HG03469 (cell line): ENCODE measurements at regions not wholly inside any gene's neighbourhood (a gene's known extent, or its start where the extent isn't known, plus 50 kb on each side); places are given as distances from the start of the nearest gene placed in this dataset.

Source experiments
- ATAC-seq: cut with Tn5 transposase; IDR thresholded peaks from one replicate; pipeline ENCODE4 v1.9.1; 2021; ENCODE audit warnings: mild to moderate bottlenecking, moderate library complexity, moderate number of reproducible peaks; ENCODE audit not compliant: unreplicated experiment

DNA sequence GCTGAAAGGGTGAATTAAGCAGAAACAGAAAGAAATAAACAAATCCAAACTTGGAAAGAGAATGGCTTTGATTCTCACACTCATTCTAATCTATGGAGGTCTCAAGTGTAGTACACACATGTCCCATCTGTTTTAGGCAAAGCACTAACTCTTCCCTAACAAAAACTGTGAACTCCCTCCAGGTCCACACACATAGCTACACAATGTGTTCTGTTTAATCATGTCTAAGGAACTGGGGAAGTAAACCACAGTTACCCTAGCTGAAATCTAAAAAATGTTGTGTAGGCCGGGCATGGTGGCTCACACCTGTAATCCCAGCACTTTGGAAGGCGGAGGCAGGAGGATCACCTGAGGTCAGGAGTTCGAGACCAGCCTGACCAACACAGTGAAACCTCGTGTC, 118.7 kb upstream of the FST start:
- no peak for ATAC-seq

DNA sequence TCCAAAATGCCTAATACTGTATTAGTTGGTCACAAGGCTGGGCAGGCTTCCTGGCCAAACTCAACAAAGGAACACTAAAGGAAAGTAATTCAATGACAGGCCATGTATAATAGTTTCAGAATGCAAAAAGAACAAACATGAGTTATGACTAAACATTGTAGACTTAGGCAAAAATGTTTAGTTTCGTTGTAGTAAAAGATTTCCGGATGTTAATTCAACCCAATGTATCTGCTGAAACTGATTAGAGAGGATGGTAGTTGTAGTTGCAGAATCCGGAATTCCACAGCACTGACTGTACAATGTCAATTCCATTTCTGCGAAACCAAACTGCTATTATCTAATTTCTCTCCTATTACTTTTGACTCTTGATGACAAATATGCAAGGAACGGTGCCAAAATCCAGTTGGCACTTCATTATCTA, 117.9 kb upstream of the FST start:
- ATAC-seq: no peak

DNA sequence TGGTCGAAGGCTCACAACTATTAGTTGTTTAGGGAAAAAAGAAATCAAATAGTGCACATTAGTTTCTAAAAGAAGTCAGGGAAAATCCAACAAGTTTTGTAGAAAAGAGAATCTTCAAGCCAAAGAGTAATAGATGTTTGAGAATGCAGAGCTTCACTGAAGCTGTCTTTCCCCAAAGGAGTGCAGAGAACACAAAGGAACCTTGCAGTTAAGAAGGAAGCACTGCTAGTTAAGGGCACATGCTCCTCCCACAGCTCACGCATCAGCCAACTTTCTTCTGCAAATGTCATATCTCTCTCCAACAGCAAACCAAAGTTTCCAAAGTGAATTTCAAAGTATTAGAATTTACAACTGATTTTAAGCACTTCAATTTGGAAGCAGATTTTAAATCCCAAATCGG, 116.4 kb upstream of the FST start:
- no peak for ATAC-seq

DNA sequence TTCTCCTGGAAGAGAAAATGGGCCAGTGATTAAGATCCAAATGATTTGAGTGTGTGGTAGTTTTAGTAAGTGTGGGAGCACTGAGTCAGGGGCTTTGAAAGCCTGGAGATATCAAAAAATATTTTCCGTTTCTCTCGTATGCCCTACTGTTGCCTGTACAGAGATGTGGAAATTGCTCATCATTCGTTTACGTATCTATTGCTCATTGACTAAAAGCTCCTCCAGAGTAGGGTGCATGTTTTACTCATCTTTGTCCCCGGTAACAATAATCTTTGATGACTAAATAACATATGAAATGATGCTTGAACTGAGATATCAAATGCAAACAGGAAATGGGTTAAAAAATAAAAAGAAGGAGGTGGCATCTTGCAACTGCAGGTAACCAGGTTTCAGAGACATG, 114.2 kb upstream of the FST start:
- no peak for ATAC-seq

DNA sequence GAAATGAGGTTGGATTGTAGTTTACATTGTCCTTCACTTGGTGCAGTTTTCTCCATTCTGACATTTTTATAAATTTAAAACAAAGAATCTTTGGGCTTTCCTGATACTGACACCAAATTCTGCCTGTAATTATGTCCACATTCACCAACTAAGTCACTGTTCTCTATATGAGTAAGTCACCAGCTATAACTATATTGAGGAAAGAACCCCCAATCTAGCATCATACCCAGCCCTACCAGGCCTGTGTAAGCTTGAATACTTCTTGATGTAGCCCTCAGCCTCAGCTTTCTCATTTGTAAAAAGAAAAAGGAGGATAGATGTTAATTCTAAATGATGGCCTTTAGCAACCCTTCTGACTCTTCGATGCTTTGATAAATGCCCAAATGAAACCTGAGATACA, 112.7 kb upstream of the FST start:
- no peak for ATAC-seq

DNA sequence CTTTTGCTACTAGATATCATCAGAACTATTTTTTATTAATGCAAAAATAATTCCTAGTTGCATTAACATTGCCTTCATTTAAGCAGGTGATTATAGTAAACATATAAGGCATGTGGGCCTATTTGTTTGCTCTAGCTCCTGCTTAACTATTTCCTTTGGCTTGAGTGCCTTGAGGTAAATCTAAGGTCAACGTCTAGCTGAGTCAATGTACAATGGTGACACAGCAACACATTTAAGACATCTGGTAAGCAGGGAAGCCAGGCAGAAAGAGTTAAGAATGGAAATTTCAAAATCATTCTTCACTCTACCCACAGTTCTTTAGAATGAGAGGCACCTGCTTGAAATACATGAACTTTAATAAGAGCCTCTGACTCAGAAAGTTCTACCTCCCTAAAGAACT, 111.9 kb upstream of the FST start:
- ATAC-seq: no peak

DNA sequence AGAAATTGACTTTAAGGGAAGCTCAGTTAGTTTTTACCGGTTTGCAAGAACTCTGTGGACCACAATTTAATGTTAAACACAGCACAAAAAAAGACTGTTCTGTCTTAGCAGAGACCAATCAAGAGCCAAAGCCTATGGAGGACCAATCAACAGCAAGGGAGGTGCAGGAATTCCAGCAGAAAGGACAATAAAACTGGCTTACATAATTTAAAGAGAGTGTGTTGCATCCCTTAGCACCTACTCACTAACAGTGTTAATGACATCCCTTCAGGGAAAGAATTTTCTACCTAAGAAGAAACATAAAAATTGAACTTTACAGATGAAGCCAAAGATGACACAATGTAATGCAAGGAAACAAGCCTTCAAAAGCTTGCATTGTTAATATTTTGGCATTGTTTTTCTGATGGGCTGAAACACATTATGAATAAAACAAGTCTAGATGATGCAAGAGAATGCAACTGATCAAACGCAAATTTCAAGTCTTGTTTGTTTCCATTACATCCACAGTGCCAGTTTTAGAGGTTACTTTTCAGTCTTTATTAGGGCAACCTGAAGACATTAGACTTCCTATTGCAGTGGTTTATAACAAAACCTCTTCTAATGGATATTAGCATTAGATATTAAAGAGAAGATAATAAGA, 111.3 kb upstream of the FST start:
- ATAC-seq: no peak

DNA sequence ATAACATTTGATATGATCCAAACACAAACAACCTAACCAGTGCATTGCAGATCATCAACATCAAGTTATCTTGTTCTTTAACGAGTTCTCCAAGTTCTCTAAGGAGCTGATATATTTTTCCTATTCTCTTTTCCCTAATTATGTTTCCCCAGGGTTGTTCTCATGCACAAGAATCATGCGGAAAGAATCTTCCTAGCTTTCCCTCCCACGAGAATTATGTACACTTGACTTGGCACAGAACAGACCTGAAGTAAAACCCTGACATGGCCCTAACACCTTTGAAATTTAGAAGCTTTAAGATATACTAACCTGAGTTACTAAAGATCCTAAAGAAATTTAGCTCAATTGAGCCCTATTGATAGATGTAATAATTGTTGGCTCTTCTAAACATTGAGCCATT, 110.7 kb upstream of the FST start:
- no peak for ATAC-seq

DNA sequence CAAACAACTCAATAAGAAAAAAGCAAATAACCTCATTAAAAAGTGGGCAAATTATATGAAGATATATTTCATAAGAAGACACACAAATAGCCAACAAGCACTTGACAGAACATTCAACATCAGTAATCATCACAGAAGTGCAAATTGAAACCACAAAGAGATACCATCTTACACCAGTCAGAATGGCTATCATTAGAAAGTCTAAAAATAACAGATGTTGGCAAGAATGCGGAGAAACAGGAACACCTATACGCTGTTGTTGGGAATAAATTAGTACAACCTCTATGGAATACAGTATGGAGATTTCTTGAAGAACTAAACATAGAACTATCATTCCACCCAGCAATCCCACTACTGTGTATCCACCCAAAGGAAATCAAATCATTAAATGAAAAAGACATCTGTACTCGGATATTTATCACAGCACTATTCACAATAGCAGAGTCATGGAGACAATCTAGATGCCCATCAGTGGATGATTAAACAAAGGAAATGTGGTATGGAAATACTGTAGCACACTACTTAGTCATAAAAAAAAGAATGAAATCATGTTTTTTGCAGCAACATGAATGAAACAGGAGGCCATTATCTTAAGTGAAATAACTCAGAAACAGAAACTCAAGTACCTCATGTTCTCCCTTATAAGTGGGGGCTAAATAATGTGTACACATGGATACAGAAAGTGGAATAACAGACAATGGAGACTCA, 106.8 kb upstream of the FST start:
- ATAC-seq: no peak

DNA sequence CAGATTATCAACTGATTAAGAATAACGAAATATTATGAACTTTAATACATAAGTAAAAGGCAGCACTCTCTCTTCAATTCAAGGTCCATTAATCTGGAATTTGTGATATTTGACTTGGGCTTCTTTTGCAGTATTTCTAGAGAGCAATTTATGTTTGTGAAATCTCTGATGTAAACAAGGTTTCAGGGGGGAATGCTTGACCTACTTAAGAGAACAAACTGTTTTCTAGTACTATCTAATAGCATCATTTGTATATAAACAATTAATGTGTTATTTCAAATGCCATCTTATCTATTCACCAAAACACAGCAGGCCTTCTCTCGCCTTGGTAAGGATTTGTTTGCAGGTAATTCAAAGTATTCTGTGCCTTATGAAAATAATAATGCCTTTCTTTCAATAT, 103.6 kb upstream of the FST start:
- ATAC-seq: no peak

DNA sequence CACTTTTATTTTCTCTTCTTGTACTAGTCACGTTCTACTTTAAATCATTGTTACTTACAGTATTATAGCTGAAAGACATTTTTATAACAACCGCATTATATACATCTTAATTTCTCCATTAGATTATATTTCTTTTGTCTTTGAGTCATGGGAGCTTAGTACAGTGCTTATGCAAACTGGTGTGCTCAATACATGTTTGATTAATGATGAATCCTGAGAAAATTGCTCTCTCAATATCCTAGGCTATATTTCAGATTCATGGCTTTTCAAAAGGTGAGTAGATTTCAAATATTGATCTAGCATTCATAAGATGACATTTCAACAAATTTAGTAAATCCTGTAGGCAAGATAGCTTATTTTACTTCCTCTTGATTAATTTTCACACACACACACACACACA, 102.2 kb upstream of the FST start:
- ATAC-seq: no peak

DNA sequence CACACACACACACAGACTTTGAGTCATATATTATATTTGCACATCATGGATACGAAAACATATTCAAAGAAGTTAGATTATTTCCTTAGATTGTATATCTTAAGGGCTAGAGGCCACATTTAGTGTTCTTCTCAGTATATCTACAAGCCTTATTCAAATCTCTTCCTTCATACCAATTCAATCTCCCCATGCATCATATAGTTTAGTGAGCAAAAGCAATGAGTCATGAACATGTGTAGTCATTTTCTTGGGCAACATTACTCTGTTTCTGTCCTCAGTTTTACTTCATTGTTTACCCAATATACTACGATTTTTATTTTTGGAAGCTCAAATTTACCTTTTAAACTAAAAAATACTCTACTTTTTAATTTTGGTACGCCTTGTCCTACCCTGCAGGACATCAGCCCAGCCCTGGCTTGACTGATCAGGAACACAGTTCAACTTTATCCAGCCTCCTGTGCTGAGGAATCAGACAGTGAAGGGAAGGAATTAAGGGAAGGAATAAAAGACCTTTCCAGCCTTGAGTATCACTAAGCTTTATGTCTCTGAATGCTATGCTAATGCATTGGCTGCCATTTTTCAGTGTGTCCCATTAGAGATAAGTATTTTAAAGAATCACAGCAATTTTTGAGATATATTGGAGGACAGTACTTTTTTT, 101.7 kb upstream of the FST start:
- no peak for ATAC-seq

DNA sequence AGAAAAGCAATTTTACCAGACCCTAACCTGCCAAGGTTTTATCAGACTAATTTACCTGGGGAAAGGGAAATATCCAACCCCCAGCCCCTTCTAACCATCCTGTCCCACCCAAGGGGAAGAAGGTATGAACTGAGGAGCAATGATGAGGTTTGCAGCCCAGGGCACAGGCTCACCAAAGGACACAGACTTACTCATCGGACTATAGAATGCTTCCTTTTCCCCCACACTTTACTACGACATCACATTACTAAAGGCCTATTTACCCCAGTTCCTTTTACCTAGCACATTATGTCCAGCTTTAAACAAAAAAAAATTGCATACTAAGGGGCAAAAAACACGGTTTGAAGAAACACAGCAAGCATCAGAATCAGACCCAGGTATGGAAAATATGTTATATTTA, 94.1 kb upstream of the FST start:
- no peak for ATAC-seq

DNA sequence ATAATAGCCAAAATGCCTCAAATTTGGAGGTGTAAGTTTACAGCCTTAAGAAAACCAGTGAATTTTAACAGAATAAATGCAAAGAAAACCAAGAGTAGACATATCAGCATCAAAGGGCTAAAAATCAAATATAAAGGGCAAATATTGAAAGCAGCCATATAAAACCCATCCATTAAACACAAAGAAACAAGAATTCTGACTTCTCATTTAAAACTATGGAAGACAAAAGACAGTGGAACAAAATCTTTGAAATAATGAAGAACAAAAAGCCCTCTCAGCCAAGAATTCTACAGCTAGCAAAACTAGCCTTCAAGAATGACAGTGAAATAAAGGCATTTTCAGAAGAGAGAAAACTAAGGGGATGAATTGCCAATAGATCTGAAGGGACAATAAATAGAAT, 91.3 kb upstream of the FST start:
- no peak for ATAC-seq

DNA sequence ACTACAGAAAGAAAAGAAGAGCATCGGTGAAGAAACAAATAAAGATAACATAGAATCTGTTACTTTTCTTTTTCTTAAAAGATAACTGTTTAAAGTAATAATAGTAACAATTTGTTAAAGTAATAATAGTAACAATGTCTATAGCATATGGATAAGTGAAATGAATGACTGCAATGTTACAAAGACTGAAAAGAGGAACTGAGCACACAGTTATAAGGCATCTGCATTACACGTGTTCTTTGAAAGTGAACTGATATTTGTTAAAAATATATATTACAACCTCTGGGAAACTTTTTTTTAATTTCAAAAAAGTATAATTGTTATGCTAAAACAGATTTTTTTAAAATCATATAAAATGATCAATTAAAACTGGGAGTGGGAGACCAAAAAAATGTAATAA, 88.4 kb upstream of the FST start:
- ATAC-seq: peak; percentile 76

DNA sequence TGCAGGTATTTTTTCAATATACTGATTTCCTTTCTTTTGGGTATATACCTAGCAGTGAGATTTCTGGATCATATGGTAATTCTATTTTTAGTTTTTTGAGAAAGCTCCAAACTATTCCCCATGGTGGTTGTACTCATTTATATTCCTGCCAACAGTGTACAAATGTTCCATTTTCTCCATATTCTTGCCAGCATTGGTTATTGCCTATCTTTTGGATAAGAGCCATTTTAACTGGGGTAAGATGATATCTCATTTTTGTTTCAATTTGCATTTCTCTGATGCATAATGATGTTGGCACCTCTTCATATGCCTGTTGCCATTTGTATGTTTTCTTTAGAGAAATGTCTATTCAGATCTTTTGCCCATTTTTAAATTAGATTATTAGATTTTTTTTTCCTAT, 85.6 kb upstream of the FST start:
- no peak for ATAC-seq

DNA sequence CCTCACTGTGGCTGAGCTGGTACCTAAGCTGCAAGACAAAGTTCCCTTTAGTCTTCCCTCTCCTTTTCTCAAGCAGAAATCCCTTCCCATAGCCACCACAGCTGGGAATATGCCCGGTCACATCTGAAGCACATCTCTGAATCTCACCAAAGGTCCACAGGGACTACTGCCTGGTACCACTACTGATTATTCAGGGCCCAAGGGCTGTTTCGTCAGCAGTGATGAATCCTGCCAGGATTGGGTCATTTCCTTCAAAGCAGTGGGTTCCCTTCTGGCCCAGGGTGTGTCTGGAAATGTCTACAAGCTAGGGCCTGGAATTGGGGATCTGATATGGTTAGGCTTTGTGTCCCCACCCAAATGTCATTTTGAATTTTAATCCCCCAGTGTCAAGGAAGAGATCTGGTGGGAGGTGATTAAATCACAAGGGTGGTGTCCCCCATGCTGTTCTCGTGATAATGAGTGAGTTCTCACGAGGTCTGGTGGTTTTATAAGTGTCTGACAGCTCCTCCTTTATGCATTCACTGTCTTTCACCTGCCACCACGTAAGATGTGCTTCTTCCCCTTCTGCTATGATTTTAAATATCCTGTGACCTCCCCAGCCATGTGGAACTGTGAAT, 83.2 kb upstream of the FST start:
- ATAC-seq: no peak

DNA sequence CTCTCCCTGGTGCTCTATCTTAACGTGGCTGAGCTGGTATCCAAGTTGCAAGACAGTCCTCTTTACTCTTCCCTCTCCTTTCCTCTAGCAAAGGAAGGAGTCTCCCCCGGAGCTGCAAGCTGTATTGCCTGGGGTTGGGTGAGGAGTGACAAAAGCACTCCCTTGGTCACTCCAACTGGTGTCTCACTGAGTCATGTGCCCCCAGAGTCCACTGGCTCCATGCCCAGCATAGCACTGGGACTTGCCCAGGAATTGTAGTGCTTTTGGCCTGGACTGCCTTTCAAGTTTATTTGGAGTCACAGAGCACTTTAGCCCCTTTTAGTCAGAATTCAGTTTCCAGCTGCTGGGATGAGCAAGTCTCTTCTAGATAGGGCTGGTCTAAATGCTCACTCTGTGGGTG, 82.6 kb upstream of the FST start:
- no peak for ATAC-seq

DNA sequence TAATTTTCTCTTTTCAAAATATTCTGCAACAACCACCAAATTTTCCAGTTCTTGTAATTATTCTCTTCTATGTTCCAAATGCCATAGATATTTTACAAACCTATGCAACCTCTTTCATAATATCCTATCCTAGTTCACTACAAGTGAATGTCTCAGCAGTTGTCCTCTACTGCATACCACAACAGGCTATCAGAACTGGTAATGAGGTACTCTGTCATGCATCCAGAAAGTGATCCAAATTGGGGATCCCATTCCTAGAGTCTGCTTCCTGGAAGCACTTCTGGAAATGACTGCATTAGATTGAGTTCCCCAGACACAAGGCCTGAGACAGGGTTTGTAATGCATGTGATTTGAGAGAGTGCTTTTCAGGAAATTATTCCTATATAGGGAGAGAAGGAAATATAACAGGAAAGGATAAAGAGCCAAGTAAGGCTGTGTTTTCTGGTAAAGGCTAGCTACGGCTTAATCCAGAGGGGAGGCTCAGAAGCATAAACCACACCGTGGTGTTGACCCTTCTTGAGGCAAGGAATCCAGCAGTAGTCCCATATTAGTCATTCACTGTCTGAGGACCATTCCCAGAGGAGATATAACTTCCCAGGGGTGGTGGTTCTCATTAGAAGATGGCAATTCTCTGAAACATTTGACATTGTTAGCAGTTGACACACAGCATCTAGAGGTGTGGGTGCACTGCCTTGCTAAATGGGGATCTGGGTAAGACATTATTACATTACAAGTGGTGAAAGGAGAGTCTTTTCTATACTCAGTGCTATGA, 80.3 kb upstream of the FST start:
- ATAC-seq: no peak

DNA sequence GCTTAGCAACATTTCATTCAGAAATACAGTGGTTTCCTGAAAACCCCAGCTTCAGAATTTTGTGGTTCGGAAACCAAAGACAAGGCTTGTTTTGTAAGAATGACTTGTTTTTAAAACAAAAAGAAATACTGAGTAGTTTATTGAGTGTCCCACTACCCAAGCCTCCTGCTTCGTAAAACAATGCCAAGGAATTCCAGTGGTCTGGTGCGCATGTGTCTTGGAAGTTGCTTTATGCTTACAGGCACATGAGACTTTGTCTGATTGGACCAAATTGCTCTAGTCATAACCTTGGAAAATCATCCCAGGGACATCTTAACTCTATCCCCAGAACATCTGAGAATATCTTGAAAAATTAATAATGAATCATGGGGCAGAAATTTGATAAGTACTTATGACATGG, 77.1 kb upstream of the FST start:
- no peak for ATAC-seq

DNA sequence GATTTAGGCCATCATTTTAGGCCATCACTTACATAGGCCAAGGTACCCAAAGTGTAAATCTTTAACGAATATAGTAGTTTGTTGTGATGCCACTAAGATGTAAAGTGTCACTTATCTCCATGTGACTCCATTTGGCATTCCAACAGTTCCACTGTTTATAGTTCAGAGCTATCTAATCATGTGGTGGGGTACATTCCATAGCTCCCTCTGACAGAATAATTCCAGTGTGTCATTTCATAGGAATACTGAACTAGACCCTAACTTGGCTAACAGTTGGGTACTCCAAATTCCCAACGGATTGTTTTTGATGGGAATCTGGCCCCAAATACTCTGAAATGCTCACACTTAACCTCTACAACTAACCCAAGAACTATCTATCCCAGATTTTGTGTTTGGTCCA, 76.7 kb upstream of the FST start:
- no peak for ATAC-seq
